ENCODE measurements at regions not wholly inside any gene's neighbourhood (a gene's known extent, or its start where the extent isn't known, plus 50 kb on each side); places are given as distances from the start of the nearest gene placed in this dataset.

DNA sequence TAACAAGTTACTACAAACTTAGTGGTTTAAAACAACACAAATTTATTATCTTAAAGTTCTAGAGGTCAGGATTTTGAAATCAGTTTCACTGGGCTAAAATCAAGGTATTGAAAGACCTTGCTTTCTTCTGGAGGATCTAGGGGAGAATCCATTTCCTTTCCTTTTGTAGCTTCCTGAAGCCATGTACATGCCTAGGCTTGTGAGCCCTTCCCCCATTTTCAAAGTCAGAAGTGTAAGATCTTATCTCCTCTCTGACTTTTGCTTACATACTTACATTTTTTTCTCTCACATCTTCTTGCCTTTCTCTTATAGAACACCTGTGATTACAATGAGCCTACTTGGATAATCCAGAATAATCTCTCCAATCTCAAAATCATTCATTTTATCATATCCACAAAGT is 78.7 kb upstream of the MBOAT2 start (continued):
- TF ChIP-seq, protein P1, sequence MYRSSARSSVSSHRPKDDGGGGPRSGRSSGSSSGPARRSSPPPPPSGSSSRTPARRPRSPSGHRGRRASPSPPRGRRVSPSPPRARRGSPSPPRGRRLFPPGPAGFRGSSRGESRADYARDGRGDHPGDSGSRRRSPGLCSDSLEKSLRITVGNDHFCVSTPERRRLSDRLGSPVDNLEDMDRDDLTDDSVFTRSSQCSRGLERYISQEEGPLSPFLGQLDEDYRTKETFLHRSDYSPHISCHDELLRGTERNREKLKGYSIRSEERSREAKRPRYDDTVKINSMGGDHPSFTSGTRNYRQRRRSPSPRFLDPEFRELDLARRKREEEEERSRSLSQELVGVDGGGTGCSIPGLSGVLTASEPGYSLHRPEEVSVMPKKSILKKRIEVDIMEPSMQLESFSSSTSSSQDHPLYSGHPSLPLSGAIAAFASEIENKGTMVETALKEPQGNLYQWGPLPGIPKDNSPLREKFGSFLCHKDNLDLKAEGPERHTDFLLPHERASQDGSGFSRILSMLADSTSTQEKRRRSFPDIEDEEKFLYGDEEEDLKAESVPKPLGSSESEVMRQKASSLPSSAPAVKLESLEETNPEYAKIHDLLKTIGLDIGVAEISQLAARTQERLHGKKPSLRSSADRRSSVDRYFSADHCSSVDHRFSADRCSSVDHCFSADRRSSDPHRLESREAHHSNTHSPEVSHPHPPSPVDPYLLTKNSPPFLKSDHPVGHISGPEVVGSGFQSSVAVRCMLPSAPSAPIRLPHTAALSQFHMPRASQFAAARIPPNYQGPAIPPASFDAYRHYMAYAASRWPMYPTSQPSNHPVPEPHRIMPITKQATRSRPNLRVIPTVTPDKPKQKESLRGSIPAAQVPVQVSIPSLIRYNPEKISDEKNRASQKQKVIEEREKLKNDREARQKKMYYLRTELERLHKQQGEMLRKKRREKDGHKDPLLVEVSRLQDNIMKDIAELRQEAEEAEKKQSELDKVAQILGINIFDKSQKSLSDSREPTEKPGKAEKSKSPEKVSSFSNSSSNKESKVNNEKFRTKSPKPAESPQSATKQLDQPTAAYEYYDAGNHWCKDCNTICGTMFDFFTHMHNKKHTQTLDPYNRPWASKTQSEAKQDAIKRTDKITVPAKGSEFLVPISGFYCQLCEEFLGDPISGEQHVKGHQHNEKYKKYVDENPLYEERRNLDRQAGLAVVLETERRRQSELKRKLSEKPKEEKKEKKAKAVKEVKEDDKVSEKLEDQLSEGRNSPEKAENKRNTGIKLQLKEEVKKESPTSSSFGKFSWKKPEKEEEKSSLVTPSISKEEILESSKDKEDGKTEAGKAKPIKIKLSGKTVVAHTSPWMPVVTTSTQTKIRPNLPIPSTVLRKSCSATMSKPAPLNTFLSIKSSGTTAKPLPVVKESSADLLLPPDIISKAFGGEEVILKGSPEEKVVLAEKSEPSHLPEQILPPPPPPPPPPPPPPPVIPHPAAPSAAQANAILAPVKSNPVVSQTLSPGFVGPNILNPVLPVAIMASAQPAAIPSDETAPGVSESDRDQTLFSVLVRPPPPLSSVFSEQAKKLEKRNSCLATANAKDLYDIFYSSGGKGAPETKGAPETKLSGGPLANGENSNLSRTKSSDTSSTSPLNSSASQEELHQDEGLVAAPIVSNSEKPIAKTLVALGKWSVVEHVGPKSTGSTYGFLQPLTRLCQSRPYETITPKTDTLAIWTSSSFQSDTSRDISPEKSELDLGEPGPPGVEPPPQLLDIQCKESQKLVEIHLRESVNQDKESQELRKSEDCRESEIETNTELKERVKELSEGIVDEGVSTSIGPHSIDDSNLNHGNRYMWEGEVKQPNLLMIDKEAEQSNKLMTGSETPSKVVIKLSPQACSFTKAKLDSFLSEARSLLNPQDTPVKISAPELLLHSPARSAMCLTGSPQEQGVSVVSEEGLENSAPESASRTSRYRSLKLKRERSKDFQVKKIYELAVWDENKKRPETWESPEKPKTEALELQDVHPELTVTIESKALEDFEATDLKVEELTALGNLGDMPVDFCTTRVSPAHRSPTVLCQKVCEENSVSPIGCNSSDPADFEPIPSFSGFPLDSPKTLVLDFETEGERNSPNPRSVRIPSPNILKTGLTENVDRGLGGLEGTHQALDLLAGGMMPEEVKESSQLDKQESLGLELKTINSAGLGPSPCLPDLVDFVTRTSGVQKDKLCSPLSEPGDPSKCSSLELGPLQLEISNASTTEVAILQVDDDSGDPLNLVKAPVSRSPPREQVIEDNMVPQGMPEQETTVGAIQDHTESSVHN (CRISPR knock-in tag; IDR thresholded peaks at IDR 0.05) = no peak
- TF ChIP-seq SMAD1 (CRISPR knock-in tag; IDR thresholded peaks at IDR 0.05; ENCODE audit: borderline replicate concordance, low read depth) (no peak), ASH2L (IDR thresholded peaks at IDR 0.05; ENCODE audit: insufficient read length, low read depth, low read length) (no peak), ZNF296 (CRISPR knock-in tag; conservative IDR thresholded peaks at IDR 0.05) (no peak), MIER3 (CRISPR knock-in tag; IDR thresholded peaks at IDR 0.05; ENCODE audit: borderline replicate concordance) (no peak), TMF1 (CRISPR knock-in tag; IDR thresholded peaks at IDR 0.05; ENCODE audit: low read depth) (no peak)
- TF ChIP-seq, protein P2, sequence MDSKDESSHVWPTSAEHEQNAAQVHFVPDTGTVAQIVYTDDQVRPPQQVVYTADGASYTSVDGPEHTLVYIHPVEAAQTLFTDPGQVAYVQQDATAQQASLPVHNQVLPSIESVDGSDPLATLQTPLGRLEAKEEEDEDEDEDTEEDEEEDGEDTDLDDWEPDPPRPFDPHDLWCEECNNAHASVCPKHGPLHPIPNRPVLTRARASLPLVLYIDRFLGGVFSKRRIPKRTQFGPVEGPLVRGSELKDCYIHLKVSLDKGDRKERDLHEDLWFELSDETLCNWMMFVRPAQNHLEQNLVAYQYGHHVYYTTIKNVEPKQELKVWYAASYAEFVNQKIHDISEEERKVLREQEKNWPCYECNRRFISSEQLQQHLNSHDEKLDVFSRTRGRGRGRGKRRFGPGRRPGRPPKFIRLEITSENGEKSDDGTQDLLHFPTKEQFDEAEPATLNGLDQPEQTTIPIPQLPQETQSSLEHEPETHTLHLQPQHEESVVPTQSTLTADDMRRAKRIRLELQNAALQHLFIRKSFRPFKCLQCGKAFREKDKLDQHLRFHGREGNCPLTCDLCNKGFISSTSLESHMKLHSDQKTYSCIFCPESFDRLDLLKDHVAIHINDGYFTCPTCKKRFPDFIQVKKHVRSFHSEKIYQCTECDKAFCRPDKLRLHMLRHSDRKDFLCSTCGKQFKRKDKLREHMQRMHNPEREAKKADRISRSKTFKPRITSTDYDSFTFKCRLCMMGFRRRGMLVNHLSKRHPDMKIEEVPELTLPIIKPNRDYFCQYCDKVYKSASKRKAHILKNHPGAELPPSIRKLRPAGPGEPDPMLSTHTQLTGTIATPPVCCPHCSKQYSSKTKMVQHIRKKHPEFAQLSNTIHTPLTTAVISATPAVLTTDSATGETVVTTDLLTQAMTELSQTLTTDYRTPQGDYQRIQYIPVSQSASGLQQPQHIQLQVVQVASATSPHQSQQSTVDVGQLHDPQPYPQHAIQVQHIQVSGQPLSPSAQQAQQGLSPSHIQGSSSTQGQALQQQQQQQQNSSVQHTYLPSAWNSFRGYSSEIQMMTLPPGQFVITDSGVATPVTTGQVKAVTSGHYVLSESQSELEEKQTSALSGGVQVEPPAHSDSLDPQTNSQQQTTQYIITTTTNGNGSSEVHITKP (CRISPR knock-in tag; IDR thresholded peaks at IDR 0.05; ENCODE audit: low read depth) = no peak
- TF ChIP-seq, protein P3, sequence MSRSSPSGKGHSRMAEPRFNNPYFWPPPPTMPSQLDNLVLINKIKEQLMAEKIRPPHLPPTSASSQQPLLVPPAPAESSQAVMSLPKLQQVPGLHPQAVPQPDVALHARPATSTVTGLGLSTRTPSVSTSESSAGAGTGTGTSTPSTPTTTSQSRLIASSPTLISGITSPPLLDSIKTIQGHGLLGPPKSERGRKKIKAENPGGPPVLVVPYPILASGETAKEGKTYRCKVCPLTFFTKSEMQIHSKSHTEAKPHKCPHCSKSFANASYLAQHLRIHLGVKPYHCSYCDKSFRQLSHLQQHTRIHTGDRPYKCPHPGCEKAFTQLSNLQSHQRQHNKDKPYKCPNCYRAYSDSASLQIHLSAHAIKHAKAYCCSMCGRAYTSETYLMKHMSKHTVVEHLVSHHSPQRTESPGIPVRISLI (CRISPR knock-in tag; IDR thresholded peaks at IDR 0.05; ENCODE audit: borderline replicate concordance) = no peak

Data from HepG2 (cell line).